Suprapubic skin (tissue), 4 donors: ENCODE measurements at regions not wholly inside any gene's neighbourhood (a gene's known extent, or its start where the extent isn't known, plus 50 kb on each side); places are given as distances from the start of the nearest gene placed in this dataset.
A peak's percentile ranks its signal among the peaks of the same experiment; 100 is the strongest.

Source experiments
- DNase-seq, 2 donors: peaks; one replicate each; pipeline ENCODE4 v3.0.0-alpha.2; 2019; ENCODE audit warnings: low spot score in 2 of 2
- H3K27ac ChIP-seq: fragments of 200-600 bp; sonication (generic); one replicate; pipeline ENCODE4 v1.5.1; 2019
- H3K27me3 ChIP-seq: fragments of 200-600 bp; sonication (generic); one replicate; pipeline ENCODE4 v1.5.1; 2019
- H3K36me3 ChIP-seq: fragments of 200-600 bp; sonication (generic); one replicate; pipeline ENCODE4 v1.5.1; 2019
- H3K4me1 ChIP-seq: fragments of 200-600 bp; sonication (generic); one replicate; pipeline ENCODE4 v1.5.1; 2019
- H3K4me3 ChIP-seq: fragments of 200-600 bp; sonication (generic); one replicate; pipeline ENCODE4 v1.5.1; 2019; ENCODE audit warnings: mild to moderate bottlenecking
- H3K9me3 ChIP-seq: fragments of 200-600 bp; sonication (generic); one replicate; pipeline ENCODE4 v1.5.1; 2019
- EP300 ChIP-seq: sonication (generic); formaldehyde crosslinking; IDR thresholded peaks from one replicate; pipeline ENCODE4 v1.6.1; 2017; ENCODE audit warnings: antibody characterized with exemption
- POLR2A ChIP-seq, 2 donors: fragments of 450-650 bp; IDR thresholded peaks; one replicate each; pipeline ENCODE4 v1.6.1; 2017; ENCODE audit warnings: antibody characterized with exemption in 2 of 2, mild to moderate bottlenecking in 2 of 2, moderate library complexity in 2 of 2
- POLR2AphosphoS5 ChIP-seq, 3 donors: sonication (generic); formaldehyde crosslinking; IDR thresholded peaks; one replicate each; pipeline ENCODE4 v1.6.1; 2017; ENCODE audit warnings: antibody characterized with exemption in 3 of 3
- WGBS: methylation state at CpG from one replicate; pipeline ENCODE4 v1.1.5; 2018; 5-methylcytosine and 5-hydroxymethylcytosine counted together
- TF ChIP-seq, protein P1 (sequence below), 2 donors: fragments of 200-600 bp in 1 of 2; fragments of 450-650 bp in 1 of 2; sonication (generic) in 1 of 2; IDR thresholded peaks; one replicate each; pipeline ENCODE4 v1.5.1; 2016 to 2019; ENCODE audit warnings: antibody characterized with exemption in 2 of 2, mild to moderate bottlenecking in 1 of 2, moderate library complexity in 1 of 2

DNA sequence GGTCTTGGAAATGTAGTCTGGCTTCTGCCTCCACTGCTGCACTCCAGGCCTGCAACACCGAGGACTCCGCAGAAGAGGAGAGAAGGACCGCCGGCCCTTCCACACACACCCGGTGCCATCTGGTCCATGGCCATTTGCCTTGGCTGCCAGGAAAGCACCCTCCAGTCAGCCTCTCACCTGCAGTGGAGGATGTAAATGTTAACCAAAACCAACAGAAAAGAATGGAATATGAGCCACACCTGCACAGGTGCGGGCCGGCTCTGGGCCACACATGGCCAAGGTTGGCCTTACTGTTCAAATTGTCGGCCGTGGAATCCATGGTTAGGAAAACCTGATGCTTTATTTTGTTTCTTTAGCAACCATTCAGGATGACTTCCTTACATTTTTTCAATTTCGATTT is 178.3 kb upstream of the C2CD4B start:
- 86% methylated on average over 10 of the region's 10 CpGs for WGBS
- no peaks in the 10 kb centered on the region for H3K4me1 ChIP-seq

GRCh38 chr15:62344806-62345539 is 179.9 kb upstream of the C2CD4B start:
- no peak for TF ChIP-seq POLR2A (IDR thresholded peaks at IDR 0.05)
- TF ChIP-seq, protein P1, sequence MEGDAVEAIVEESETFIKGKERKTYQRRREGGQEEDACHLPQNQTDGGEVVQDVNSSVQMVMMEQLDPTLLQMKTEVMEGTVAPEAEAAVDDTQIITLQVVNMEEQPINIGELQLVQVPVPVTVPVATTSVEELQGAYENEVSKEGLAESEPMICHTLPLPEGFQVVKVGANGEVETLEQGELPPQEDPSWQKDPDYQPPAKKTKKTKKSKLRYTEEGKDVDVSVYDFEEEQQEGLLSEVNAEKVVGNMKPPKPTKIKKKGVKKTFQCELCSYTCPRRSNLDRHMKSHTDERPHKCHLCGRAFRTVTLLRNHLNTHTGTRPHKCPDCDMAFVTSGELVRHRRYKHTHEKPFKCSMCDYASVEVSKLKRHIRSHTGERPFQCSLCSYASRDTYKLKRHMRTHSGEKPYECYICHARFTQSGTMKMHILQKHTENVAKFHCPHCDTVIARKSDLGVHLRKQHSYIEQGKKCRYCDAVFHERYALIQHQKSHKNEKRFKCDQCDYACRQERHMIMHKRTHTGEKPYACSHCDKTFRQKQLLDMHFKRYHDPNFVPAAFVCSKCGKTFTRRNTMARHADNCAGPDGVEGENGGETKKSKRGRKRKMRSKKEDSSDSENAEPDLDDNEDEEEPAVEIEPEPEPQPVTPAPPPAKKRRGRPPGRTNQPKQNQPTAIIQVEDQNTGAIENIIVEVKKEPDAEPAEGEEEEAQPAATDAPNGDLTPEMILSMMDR (IDR thresholded peaks at IDR 0.05) = peak; percentile 28 to 59
- TF ChIP-seq EP300 = no peak
- TF ChIP-seq POLR2AphosphoS5 (IDR thresholded peaks at IDR 0.05) = no peak
- WGBS = 62% methylated on average over 21 of the region's 21 CpGs
- Histone ChIP-seq H3K4me1 (no peaks in the 10 kb centered on the region), H3K27me3 (no peaks in the 10 kb centered on the region), H3K9me3 (no peaks in the 10 kb centered on the region), H3K27ac (no peak overlapping the region), H3K36me3 (no peaks in the 10 kb centered on the region), H3K4me3 (peak overlapping the region; percentile 26)
- no peak for DNase-seq

More for the DNA sequence above, 178.3 kb upstream of the C2CD4B start:
- no peaks in the 10 kb centered on the region for H3K36me3 ChIP-seq
- H3K27me3 ChIP-seq = no peaks in the 10 kb centered on the region
- DNase-seq = no peak
- TF ChIP-seq POLR2A (IDR thresholded peaks at IDR 0.05) = no peak
- TF ChIP-seq, protein P1 (IDR thresholded peaks at IDR 0.05) = no peak
- no peak for TF ChIP-seq POLR2AphosphoS5 (IDR thresholded peaks at IDR 0.05)
- TF ChIP-seq EP300 = no peak
- H3K27ac ChIP-seq = no peak overlapping the region
- no peak overlapping the region for H3K4me3 ChIP-seq
- no peaks in the 10 kb centered on the region for H3K9me3 ChIP-seq

- TF ChIP-seq POLR2AphosphoS5 (IDR thresholded peaks at IDR 0.05) (no peak), EP300 (no peak), POLR2A (IDR thresholded peaks at IDR 0.05) (no peak)
- TF ChIP-seq, protein P1 (IDR thresholded peaks at IDR 0.05) = no peak
- DNase-seq = no peak
- Histone ChIP-seq H3K27me3 (no peaks in the 10 kb centered on the region), H3K36me3 (no peaks in the 10 kb centered on the region), H3K4me1 (no peaks in the 10 kb centered on the region), H3K9me3 (no peaks in the 10 kb centered on the region), H3K4me3 (no peak overlapping the region), H3K27ac (no peak overlapping the region)
- WGBS = 79% methylated on average over 1 of the region's 1 CpG
Observed at GRCh38 chr15:62346168-62346567, 181.1 kb upstream of the C2CD4B start.

DNA sequence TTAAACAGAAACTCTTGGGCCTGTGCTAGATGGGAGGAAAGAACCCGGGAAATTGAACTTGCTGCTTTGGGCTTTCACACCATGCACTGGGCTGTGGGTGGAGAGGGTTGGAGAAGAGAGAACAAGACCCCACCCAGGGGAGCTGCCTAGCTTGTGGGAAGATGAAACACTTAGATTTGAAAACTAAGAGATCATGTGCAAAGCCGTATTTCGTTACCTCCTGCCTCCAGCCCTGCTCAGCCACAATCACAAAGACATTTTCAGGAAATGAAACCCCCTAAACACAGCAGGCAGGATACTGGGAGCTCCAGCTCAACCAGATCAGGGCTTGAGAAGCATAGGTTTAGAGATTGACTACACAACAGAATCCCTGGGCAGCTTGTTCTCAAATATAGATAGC is 183.0 kb upstream of the C2CD4B start:
- no peak overlapping the region for H3K27ac ChIP-seq
- no peaks in the 10 kb centered on the region for H3K27me3 ChIP-seq
- no peaks in the 10 kb centered on the region for H3K36me3 ChIP-seq
- no peaks in the 10 kb centered on the region for H3K4me1 ChIP-seq
- no peak for DNase-seq
- 76% methylated on average over 3 of the region's 3 CpGs for WGBS
- H3K9me3 ChIP-seq = no peaks in the 10 kb centered on the region
- H3K4me3 ChIP-seq = no peak overlapping the region
- TF ChIP-seq POLR2AphosphoS5 (IDR thresholded peaks at IDR 0.05) (no peak), POLR2A (IDR thresholded peaks at IDR 0.05) (no peak), EP300 (no peak)
- TF ChIP-seq, protein P1 (IDR thresholded peaks at IDR 0.05) = no peak

DNA sequence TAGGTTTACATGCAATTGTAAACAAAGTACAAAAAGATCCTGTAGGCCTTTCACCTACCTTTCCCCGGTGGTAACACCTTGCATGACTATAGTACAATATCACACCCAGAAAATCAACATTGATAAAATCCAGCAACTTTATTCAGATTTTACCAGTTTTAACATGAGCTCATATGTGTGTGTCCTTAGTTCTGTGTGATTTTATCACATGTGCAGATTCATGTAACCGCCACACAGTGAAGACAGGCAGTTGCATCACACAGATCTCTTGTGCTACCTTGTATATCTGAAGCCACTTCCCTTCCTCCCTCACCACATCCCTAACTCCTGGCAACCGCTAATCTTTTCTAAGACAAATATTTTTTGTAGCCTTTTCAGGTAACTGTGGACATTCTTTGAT is 183.5 kb upstream of the C2CD4B start:
- TF ChIP-seq EP300 = no peak
- no peak for TF ChIP-seq POLR2AphosphoS5 (IDR thresholded peaks at IDR 0.05)
- TF ChIP-seq POLR2A (IDR thresholded peaks at IDR 0.05) = no peak
- TF ChIP-seq, protein P1 (IDR thresholded peaks at IDR 0.05) = no peak
- no peak for DNase-seq
- H3K4me1 ChIP-seq = no peaks in the 10 kb centered on the region
- H3K27ac ChIP-seq = no peak overlapping the region
- no peaks in the 10 kb centered on the region for H3K27me3 ChIP-seq
- no peak overlapping the region for H3K4me3 ChIP-seq
- no peaks in the 10 kb centered on the region for H3K9me3 ChIP-seq
- 84% methylated on average over 3 of the region's 3 CpGs for WGBS
- no peaks in the 10 kb centered on the region for H3K36me3 ChIP-seq
